Thymus (tissue), 11 donors: ENCODE measurements at regions not wholly inside any gene's neighbourhood (a gene's known extent, or its start where the extent isn't known, plus 50 kb on each side); places are given as distances from the start of the nearest gene placed in this dataset.

Experiments
- DNase-seq, 9 donors: peaks; one replicate each; pipeline ENCODE4 v3.0.0-alpha.2; 2013; ENCODE audit warnings: low spot score in 9 of 9, low read depth in 6 of 9, missing footprints in 1 of 9
- H3K27ac ChIP-seq, 2 donors: one replicate each; pipeline ENCODE4 v1.5.1; 2013; ENCODE audit warnings: control low read depth in 1 of 2, low read depth in 1 of 2, low read length in 1 of 2, mild to moderate bottlenecking in 1 of 2, moderate library complexity in 1 of 2
- H3K27me3 ChIP-seq, 2 donors: one replicate each; pipeline ENCODE4 v1.5.1; 2013; ENCODE audit warnings: low read length in 1 of 2; ENCODE audit not compliant: control insufficient read depth in 2 of 2, insufficient read depth in 1 of 2
- H3K36me3 ChIP-seq, 2 donors: one replicate each; pipeline ENCODE4 v1.5.1; 2013; ENCODE audit warnings: low read length in 1 of 2, mild to moderate bottlenecking in 1 of 2, moderate library complexity in 1 of 2; ENCODE audit not compliant: control insufficient read depth in 2 of 2, insufficient read depth in 2 of 2
- H3K4me1 ChIP-seq, 2 donors: one replicate each; pipeline ENCODE4 v1.5.1; 2013; ENCODE audit warnings: low read length in 2 of 2; ENCODE audit not compliant: control insufficient read depth in 2 of 2, insufficient read depth in 2 of 2
- H3K4me3 ChIP-seq, 2 donors: one replicate each; pipeline ENCODE4 v1.5.1; 2013; ENCODE audit warnings: low read length in 2 of 2, control low read depth in 1 of 2, mild to moderate bottlenecking in 1 of 2
- H3K9me3 ChIP-seq, 2 donors: one replicate each; pipeline ENCODE4 v1.5.1; 2013; ENCODE audit warnings: low read length in 1 of 2, mild to moderate bottlenecking in 1 of 2; ENCODE audit not compliant: control insufficient read depth in 2 of 2, insufficient read depth in 1 of 2
- WGBS: extraction: QIAGEN DNeasy Blood & Tissue Kit; methylation state at CpG from one replicate; pipeline ENCODE4 v1.1.7; 2013; 5-methylcytosine and 5-hydroxymethylcytosine counted together
- donor health status: healthy.

DNA sequence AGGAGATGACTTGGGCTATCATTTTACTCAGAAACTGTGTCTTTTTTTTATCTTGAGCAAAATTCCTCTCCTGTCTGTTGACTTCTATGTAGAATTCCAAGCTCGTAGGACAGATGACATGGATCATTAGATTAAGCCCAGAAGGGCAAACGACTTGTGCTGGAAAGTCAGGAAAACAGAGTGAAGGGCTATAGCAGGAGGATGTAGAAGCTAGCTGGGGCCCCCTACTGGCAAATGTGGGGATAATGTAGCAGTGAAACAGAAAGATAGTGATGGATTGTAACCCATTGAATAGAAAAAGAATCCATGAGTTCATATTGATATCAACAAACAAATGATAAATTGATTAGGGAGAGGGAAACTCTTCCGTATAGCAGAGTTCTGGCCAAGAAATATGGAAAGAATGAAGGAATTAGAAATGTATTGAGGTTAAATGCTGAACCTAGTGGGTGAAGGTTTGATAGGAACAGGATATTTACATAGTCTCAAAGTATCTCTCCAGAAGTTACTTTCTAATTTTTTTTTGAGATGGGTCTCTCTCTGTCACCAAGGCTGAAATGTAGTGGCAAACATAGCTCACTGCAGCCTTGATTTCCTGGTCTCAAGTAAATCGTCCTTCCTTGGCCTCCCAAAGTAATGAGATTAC lies 103.6 kb downstream of the LYZL1 start:
- H3K27me3 ChIP-seq: no peaks in the 10 kb centered on the region
- H3K36me3 ChIP-seq: no peaks in the 10 kb centered on the region
- peak in 3 of 9 donors; percentile 26 to 48 (median 28) for DNase-seq
- 49% methylated on average over 4 of the region's 4 CpGs for WGBS
- no peak overlapping the region for H3K27ac ChIP-seq
- H3K9me3 ChIP-seq: peaks cover 0 to 2% of the 10 kb centered on the region in 2 donors
- no peaks in the 10 kb centered on the region for H3K4me1 ChIP-seq
- H3K4me3 ChIP-seq: no peak overlapping the region

DNA sequence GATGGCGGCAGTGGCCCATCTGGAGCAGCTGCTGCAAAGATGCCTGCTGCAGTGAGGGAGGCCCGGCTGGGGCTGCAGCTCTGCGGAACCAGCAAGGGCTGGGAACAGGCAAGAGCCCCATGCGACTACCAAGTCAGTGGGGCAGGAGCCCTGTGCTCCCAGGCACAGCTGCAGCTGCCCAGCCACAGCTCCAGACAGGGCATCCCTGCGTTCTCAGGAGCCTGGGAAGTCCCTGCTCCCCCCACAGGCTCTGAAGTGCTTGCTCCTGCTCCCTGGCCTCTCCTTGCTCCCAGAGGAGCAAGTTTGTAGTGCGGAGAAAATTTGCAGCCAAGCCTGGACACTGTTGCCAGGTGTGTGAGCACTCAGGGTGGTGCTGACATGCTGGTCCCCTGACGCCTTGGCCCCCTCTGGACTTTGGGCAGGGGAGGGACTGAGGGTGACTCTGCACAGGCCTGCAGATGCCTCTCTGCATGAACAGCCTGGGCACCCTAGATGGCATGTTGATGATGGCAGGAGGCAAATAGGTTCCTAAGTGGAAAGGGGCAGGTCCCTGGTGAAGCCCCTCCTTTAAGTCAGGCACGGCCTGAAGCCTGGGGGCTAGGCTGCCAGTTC lies 105.6 kb downstream of the LYZL1 start:
- no peaks in the 10 kb centered on the region for H3K36me3 ChIP-seq
- no peak for DNase-seq
- WGBS: 95% methylated on average over 8 of the region's 8 CpGs
- no peak overlapping the region for H3K4me3 ChIP-seq
- no peaks in the 10 kb centered on the region for H3K4me1 ChIP-seq
- peaks cover 0 to 2% of the 10 kb centered on the region in 2 donors for H3K9me3 ChIP-seq
- no peaks in the 10 kb centered on the region for H3K27me3 ChIP-seq
- H3K27ac ChIP-seq: no peak overlapping the region

- Histone ChIP-seq H3K4me3 (no peak overlapping the region), H3K27me3 (no peaks in the 10 kb centered on the region), H3K4me1 (no peaks in the 10 kb centered on the region), H3K27ac (no peak overlapping the region), H3K36me3 (no peaks in the 10 kb centered on the region), H3K9me3 (peaks cover 0 to 2% of the 10 kb centered on the region in 2 donors)
- no peak for DNase-seq
- 98% methylated on average over 6 of the region's 6 CpGs for whole genome bisulfite sequencing
Measured at GRCh38 chr10:29395409-29395808, 106.5 kb downstream of the LYZL1 start.

GRCh38 chr10:29397221-29397620 lies 108.4 kb downstream of the LYZL1 start:
- Histone ChIP-seq H3K27ac (no peak overlapping the region), H3K27me3 (no peaks in the 10 kb centered on the region), H3K4me1 (no peaks in the 10 kb centered on the region), H3K4me3 (no peak overlapping the region), H3K36me3 (no peaks in the 10 kb centered on the region), H3K9me3 (peaks cover 0 to 2% of the 10 kb centered on the region in 2 donors)
- no peak for DNase-seq
- WGBS: 47% methylated on average over 2 of the region's 2 CpGs

- Histone ChIP-seq H3K27ac (no peak overlapping the region), H3K27me3 (no peaks in the 10 kb centered on the region), H3K4me3 (no peak overlapping the region), H3K36me3 (no peaks in the 10 kb centered on the region), H3K9me3 (no peaks in the 10 kb centered on the region), H3K4me1 (no peaks in the 10 kb centered on the region)
- no peak for DNase-seq
Measured at GRCh38 chr10:29403208-29403607, 114.3 kb downstream of the LYZL1 start.

DNA sequence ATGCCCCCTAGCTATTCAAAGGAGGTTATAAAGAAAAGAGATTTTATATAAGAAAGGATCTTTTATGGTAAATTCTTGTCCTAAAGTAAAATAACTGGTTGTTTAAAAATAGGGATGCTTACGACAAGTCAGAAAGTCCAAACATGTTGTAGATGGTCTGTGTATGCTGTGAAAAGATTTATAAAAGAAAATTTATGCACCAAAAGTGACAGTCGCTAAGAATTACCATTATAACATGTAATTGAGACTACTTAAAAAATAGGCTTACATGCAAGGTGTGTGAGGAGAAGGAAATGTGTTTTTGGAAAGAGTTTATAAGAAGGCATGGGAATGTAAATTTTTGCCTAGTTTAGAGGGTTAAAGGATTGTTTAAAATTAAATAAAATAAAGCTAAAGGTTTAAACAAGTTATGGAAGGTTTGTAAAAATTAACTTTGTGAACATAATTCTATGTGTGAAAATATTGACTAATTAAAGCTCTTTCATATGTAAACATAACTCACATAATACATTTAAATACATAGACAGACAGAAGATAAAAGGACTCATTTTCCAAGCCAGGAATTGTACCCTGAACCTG lies 118.5 kb downstream of the LYZL1 start:
- no peaks in the 10 kb centered on the region for H3K36me3 ChIP-seq
- whole genome bisulfite sequencing: 98% methylated on average over 2 of the region's 2 CpGs
- peaks cover 2 to 13% of the 10 kb centered on the region in 2 donors for H3K4me1 ChIP-seq
- no peak for DNase-seq
- H3K9me3 ChIP-seq: no peaks in the 10 kb centered on the region
- H3K27me3 ChIP-seq: no peaks in the 10 kb centered on the region
- no peak overlapping the region for H3K27ac ChIP-seq
- H3K4me3 ChIP-seq: no peak overlapping the region
